MM.1S (cell line): ENCODE measurements at regions not wholly inside any gene's neighbourhood (a gene's known extent, or its start where the extent isn't known, plus 50 kb on each side); places are given as distances from the start of the nearest gene placed in this dataset.

Source experiments
- DNase-seq: peaks from one replicate; pipeline ENCODE4 v3.0.0-alpha.2; 2015
- H2AFZ ChIP-seq: fragments of 300-600 bp; sonication (generic); 2 replicates; pipeline ENCODE4 v1.6.0; 2016; ENCODE audit warnings: antibody characterized with exemption, low read length
- H3F3A ChIP-seq: fragments of 300-600 bp; sonication (generic); 2 replicates; pipeline ENCODE4 v1.6.1; 2016; ENCODE audit warnings: mild to moderate bottlenecking, antibody characterized with exemption, low read length, moderate library complexity, mixed read lengths; ENCODE audit not compliant: insufficient read depth
- H3K27ac ChIP-seq: fragments of 300-600 bp; sonication (generic); 2 replicates; pipeline ENCODE4 v1.5.1; 2016; ENCODE audit warnings: mild to moderate bottlenecking, low read length
- H3K27me3 ChIP-seq: fragments of 300-600 bp; sonication (generic); replicated peaks from 2 replicates; pipeline ENCODE4 v1.6.0; 2016; ENCODE audit warnings: low read length; ENCODE audit not compliant: insufficient read depth
- H3K36me3 ChIP-seq: fragments of 300-600 bp; sonication (generic); replicated peaks from 2 replicates; pipeline ENCODE4 v1.6.1; 2016; ENCODE audit warnings: mild to moderate bottlenecking, low read length, mixed read lengths; ENCODE audit not compliant: insufficient read depth
- H3K4me1 ChIP-seq: fragments of 300-600 bp; sonication (generic); 2 replicates; pipeline ENCODE4 v1.6.1; 2016; ENCODE audit warnings: low read length, mixed read lengths
- H3K4me2 ChIP-seq: fragments of 300-600 bp; sonication (generic); 2 replicates; pipeline ENCODE4 v1.6.0; 2016; ENCODE audit warnings: low read depth, low read length
- H3K4me3 ChIP-seq: fragments of 300-600 bp; sonication (generic); 2 replicates; pipeline ENCODE4 v1.5.1; 2016; ENCODE audit warnings: low read length, mixed read lengths
- H3K79me2 ChIP-seq: fragments of 300-600 bp; sonication (generic); 2 replicates; pipeline ENCODE4 v1.6.1; 2016; ENCODE audit warnings: mixed run types, low read length, mixed read lengths
- H3K9ac ChIP-seq: fragments of 300-600 bp; sonication (generic); 2 replicates; pipeline ENCODE4 v1.6.1; 2016; ENCODE audit warnings: low read length, mixed read lengths
- H3K9me2 ChIP-seq: fragments of 300-600 bp; sonication (generic); replicated peaks from 2 replicates; pipeline ENCODE4 v1.6.1; 2016; ENCODE audit warnings: mild to moderate bottlenecking, low read length, mixed read lengths; ENCODE audit not compliant: insufficient read depth
- H3K9me3 ChIP-seq: fragments of 300-600 bp; sonication (generic); replicated peaks from 2 replicates; pipeline ENCODE4 v1.6.1; 2016; ENCODE audit warnings: mild to moderate bottlenecking, low read length, mixed read lengths; ENCODE audit not compliant: insufficient read depth
- H4K20me1 ChIP-seq: fragments of 300-600 bp; sonication (generic); 2 replicates; pipeline ENCODE4 v1.6.1; 2016; ENCODE audit warnings: mild to moderate bottlenecking, low read length, moderate library complexity, mixed read lengths; ENCODE audit not compliant: insufficient read depth
- EZH2 ChIP-seq: fragments of 300-600 bp; sonication (generic); optimal IDR thresholded peaks from 2 replicates; pipeline ENCODE3; 2017; ENCODE audit warnings: low read depth, mild to moderate bottlenecking, antibody characterized with exemption, low read length, mixed read lengths
- EZH2phosphoT487 ChIP-seq: fragments of 300-600 bp; sonication (generic); IDR thresholded peaks from 2 replicates; pipeline ENCODE4 v1.6.1; 2018; ENCODE audit warnings: antibody characterized with exemption, low read length
- TF ChIP-seq, protein P1 (sequence below): fragments of 300-600 bp; sonication (generic); IDR thresholded peaks from 2 replicates; pipeline ENCODE4 v1.5.1; 2016; ENCODE audit warnings: antibody characterized with exemption, low read length, mixed read lengths

DNA sequence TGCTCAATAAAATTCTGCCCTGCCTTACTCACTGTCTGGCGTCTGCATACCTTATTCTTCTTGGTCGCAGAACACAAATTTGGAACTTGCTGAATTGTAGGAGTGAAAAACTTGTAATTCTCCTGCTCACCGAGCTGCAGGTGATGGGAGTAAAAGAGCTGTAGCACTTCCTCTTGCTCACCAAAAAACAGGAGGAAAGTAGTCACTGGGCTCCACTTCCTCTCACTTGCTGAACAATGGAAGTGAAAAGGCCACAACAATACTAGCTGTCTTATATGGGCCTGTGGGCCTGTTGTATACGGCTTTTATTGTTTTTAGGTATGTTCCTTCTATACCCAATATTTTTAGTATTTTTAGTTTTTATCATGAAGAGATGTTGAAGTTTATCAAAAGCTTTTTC, 978.7 kb downstream of the SLITRK5 start:
- Histone ChIP-seq H4K20me1 (no peaks in the 10 kb centered on the region), H3F3A (no peaks in the 10 kb centered on the region)

DNA sequence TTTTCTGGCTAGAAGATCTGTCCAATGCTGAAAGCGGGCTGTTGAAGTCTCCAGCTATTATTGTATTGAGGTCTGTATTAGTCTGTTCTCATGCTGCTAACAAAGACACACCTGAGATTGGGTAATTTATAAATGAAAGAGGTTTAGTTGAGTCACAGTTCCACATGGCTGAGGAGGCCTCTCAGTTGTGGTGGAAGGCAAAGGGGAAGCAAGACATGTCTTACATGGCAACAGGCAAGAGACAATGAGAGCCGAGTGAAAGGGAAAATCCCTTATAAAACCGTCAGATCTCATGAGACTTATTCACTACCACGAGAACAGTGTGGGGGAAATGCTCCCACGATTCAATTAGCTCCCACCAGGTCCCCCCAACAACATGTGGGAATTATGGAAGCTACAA, 980.4 kb downstream of the SLITRK5 start:
- no peaks in the 10 kb centered on the region for H3K27me3 ChIP-seq
- no peak overlapping the region for H2AFZ ChIP-seq
- no peak overlapping the region for H3K9ac ChIP-seq
- DNase-seq: no peak
- no peak overlapping the region for H3K4me2 ChIP-seq
- TF ChIP-seq, protein P1, sequence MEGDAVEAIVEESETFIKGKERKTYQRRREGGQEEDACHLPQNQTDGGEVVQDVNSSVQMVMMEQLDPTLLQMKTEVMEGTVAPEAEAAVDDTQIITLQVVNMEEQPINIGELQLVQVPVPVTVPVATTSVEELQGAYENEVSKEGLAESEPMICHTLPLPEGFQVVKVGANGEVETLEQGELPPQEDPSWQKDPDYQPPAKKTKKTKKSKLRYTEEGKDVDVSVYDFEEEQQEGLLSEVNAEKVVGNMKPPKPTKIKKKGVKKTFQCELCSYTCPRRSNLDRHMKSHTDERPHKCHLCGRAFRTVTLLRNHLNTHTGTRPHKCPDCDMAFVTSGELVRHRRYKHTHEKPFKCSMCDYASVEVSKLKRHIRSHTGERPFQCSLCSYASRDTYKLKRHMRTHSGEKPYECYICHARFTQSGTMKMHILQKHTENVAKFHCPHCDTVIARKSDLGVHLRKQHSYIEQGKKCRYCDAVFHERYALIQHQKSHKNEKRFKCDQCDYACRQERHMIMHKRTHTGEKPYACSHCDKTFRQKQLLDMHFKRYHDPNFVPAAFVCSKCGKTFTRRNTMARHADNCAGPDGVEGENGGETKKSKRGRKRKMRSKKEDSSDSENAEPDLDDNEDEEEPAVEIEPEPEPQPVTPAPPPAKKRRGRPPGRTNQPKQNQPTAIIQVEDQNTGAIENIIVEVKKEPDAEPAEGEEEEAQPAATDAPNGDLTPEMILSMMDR: no peak
- TF ChIP-seq EZH2 (no peak), EZH2phosphoT487 (no peak)
- no peaks in the 10 kb centered on the region for H4K20me1 ChIP-seq
- H3K36me3 ChIP-seq: no peaks in the 10 kb centered on the region
- no peaks in the 10 kb centered on the region for H3F3A ChIP-seq
- H3K4me3 ChIP-seq: no peak overlapping the region
- H3K4me1 ChIP-seq: no peaks in the 10 kb centered on the region
- no peaks in the 10 kb centered on the region for H3K79me2 ChIP-seq
- H3K9me3 ChIP-seq: no peaks in the 10 kb centered on the region
- no peaks in the 10 kb centered on the region for H3K9me2 ChIP-seq
- H3K27ac ChIP-seq: no peak overlapping the region

More for the DNA sequence above, 978.7 kb downstream of the SLITRK5 start:
- Histone ChIP-seq H3K79me2 (no peaks in the 10 kb centered on the region), H3K4me3 (no peak overlapping the region), H3K36me3 (no peaks in the 10 kb centered on the region), H3K9me2 (no peaks in the 10 kb centered on the region), H2AFZ (no peak overlapping the region), H3K9ac (no peak overlapping the region), H3K27me3 (no peaks in the 10 kb centered on the region), H3K9me3 (no peaks in the 10 kb centered on the region), H3K27ac (no peak overlapping the region), H3K4me2 (no peak overlapping the region), H3K4me1 (no peaks in the 10 kb centered on the region)
- DNase-seq: no peak
- TF ChIP-seq, protein P1: no peak
- TF ChIP-seq EZH2phosphoT487: no peak
- no peak for TF ChIP-seq EZH2

DNA sequence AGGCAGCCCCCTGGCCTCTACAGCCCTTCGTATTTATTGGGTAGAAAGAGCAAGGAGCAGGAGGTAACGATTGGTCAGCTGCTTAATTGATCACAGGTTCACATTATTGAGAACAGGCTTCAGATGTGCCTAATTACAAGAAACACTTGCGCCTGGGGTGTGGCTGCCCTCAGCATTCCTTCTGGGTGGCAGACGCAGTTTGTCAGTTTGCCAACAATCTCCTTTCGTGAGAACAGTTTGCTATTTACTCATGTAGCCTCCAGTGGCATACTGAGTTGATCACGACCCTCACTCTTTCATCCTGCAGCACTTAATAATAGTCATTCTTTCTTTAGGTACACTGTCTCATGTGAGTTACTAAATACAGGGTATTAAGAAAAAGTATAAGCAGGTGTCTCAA, 985.6 kb downstream of the SLITRK5 start:
- H3K9me2 ChIP-seq: no peaks in the 10 kb centered on the region
- no peak overlapping the region for H3K9ac ChIP-seq
- no peak overlapping the region for H3K4me3 ChIP-seq
- no peaks in the 10 kb centered on the region for H3F3A ChIP-seq
- no peaks in the 10 kb centered on the region for H3K36me3 ChIP-seq
- no peaks in the 10 kb centered on the region for H4K20me1 ChIP-seq
- H3K79me2 ChIP-seq: no peaks in the 10 kb centered on the region
- no peak overlapping the region for H2AFZ ChIP-seq
- TF ChIP-seq EZH2phosphoT487 (no peak), EZH2 (no peak)
- TF ChIP-seq, protein P1: no peak
- H3K4me2 ChIP-seq: no peak overlapping the region
- H3K4me1 ChIP-seq: no peaks in the 10 kb centered on the region
- no peaks in the 10 kb centered on the region for H3K27me3 ChIP-seq
- no peaks in the 10 kb centered on the region for H3K9me3 ChIP-seq
- H3K27ac ChIP-seq: no peak overlapping the region
- DNase-seq: no peak
